ENCODE measurements at regions not wholly inside any gene's neighbourhood (a gene's known extent, or its start where the extent isn't known, plus 50 kb on each side); places are given as distances from the start of the nearest gene placed in this dataset.

GRCh38 chrX:65266482-65266881 is 268.1 kb downstream of the LAS1L start:
- ATAC-seq (ENCODE audit: insufficient read depth, low read depth), result no peak
- Histone ChIP-seq H4K20me1 (ENCODE audit: insufficient read depth, low read length) (no peaks in the 10 kb centered on the region), H3K36me3 (ENCODE audit: insufficient read depth, low read length) (no peaks in the 10 kb centered on the region), H2AFZ (ENCODE audit: low read depth, low read length) (no peak overlapping the region), H3K9ac (ENCODE audit: low read depth, low read length) (no peak overlapping the region), H3K27ac (ENCODE audit: low read length) (no peak overlapping the region), H3K4me2 (ENCODE audit: insufficient read depth, low read length) (no peak overlapping the region), H3K4me1 (ENCODE audit: insufficient read depth, low read length) (no peaks in the 10 kb centered on the region), H3K27me3 (ENCODE audit: insufficient read depth, low read length, poor library complexity) (no peaks in the 10 kb centered on the region), H3K9me3 (ENCODE audit: insufficient read depth, low read length, severe bottlenecking) (no peaks in the 10 kb centered on the region), H3K4me3 (ENCODE audit: low read depth in 1 of 2, low read length in 2 of 2) (no peak overlapping the region), H3K79me2 (ENCODE audit: insufficient read depth, low read length) (no peaks in the 10 kb centered on the region)
- no peak for DNase-seq
- no peak for TF ChIP-seq EZH2 (IDR thresholded peaks at IDR 0.05; ENCODE audit: borderline replicate concordance, low read depth, low read length, severe bottlenecking)
- TF ChIP-seq CTCF (IDR thresholded peaks at IDR 0.05; ENCODE audit: borderline replicate concordance, extremely low read depth, low read length, poor library complexity, severe bottlenecking), result no peak

- Histone ChIP-seq H3K27ac (ENCODE audit: low read length) (peak overlapping the region; percentile 20; the same call in 1 of the 2 replicates), H3K4me3 (ENCODE audit: low read depth in 1 of 2, low read length in 2 of 2) (no peak overlapping the region), H4K20me1 (ENCODE audit: insufficient read depth, low read length) (no peaks in the 10 kb centered on the region), H3K4me1 (ENCODE audit: insufficient read depth, low read length) (peaks cover 32% of the 10 kb centered on the region), H3K79me2 (ENCODE audit: insufficient read depth, low read length) (no peaks in the 10 kb centered on the region), H3K9me3 (ENCODE audit: insufficient read depth, low read length, severe bottlenecking) (no peaks in the 10 kb centered on the region), H3K4me2 (ENCODE audit: insufficient read depth, low read length) (no peak overlapping the region), H2AFZ (ENCODE audit: low read depth, low read length) (no peak overlapping the region), H3K36me3 (ENCODE audit: insufficient read depth, low read length) (no peaks in the 10 kb centered on the region), H3K9ac (ENCODE audit: low read depth, low read length) (no peak overlapping the region), H3K27me3 (ENCODE audit: insufficient read depth, low read length, poor library complexity) (no peaks in the 10 kb centered on the region)
- ATAC-seq (ENCODE audit: insufficient read depth, low read depth) (no peak), DNase-seq (no peak)
- TF ChIP-seq CTCF (IDR thresholded peaks at IDR 0.05; ENCODE audit: borderline replicate concordance, extremely low read depth, low read length, poor library complexity, severe bottlenecking) (no peak), EZH2 (IDR thresholded peaks at IDR 0.05; ENCODE audit: borderline replicate concordance, low read depth, low read length, severe bottlenecking) (no peak)
These were observed 277.6 kb upstream of the ZC4H2 start for GRCh38 chrX:65253817-65254216.

- no peaks in the 10 kb centered on the region for H4K20me1 ChIP-seq (ENCODE audit: insufficient read depth, low read length)
- no peaks in the 10 kb centered on the region for H3K79me2 ChIP-seq (ENCODE audit: insufficient read depth, low read length)
- no peak overlapping the region for H3K9ac ChIP-seq (ENCODE audit: low read depth, low read length)
- H3K27me3 ChIP-seq (ENCODE audit: insufficient read depth, low read length, poor library complexity), result no peaks in the 10 kb centered on the region
- DNase-seq (no peak), ATAC-seq (ENCODE audit: insufficient read depth, low read depth) (no peak)
- H3K27ac ChIP-seq (ENCODE audit: low read length), result no peak overlapping the region
- H3K4me1 ChIP-seq (ENCODE audit: insufficient read depth, low read length), result no peaks in the 10 kb centered on the region
- H2AFZ ChIP-seq (ENCODE audit: low read depth, low read length), result no peak overlapping the region
- TF ChIP-seq EZH2 (IDR thresholded peaks at IDR 0.05; ENCODE audit: borderline replicate concordance, low read depth, low read length, severe bottlenecking) (no peak), CTCF (IDR thresholded peaks at IDR 0.05; ENCODE audit: borderline replicate concordance, extremely low read depth, low read length, poor library complexity, severe bottlenecking) (no peak)
- H3K9me3 ChIP-seq (ENCODE audit: insufficient read depth, low read length, severe bottlenecking), result no peaks in the 10 kb centered on the region
- no peak overlapping the region for H3K4me3 ChIP-seq (ENCODE audit: low read depth in 1 of 2, low read length in 2 of 2)
- H3K4me2 ChIP-seq (ENCODE audit: insufficient read depth, low read length), result no peak overlapping the region
- no peaks in the 10 kb centered on the region for H3K36me3 ChIP-seq (ENCODE audit: insufficient read depth, low read length)
These were observed 264.9 kb upstream of the ZC4H2 start for GRCh38 chrX:65241059-65241721.

All from DND-41 (cell line).